ENCODE measurements at regions not wholly inside any gene's neighbourhood (a gene's known extent, or its start where the extent isn't known, plus 50 kb on each side); places are given as distances from the start of the nearest gene placed in this dataset.
A peak's percentile ranks its signal among the peaks of the same experiment; 100 is the strongest.

DNA sequence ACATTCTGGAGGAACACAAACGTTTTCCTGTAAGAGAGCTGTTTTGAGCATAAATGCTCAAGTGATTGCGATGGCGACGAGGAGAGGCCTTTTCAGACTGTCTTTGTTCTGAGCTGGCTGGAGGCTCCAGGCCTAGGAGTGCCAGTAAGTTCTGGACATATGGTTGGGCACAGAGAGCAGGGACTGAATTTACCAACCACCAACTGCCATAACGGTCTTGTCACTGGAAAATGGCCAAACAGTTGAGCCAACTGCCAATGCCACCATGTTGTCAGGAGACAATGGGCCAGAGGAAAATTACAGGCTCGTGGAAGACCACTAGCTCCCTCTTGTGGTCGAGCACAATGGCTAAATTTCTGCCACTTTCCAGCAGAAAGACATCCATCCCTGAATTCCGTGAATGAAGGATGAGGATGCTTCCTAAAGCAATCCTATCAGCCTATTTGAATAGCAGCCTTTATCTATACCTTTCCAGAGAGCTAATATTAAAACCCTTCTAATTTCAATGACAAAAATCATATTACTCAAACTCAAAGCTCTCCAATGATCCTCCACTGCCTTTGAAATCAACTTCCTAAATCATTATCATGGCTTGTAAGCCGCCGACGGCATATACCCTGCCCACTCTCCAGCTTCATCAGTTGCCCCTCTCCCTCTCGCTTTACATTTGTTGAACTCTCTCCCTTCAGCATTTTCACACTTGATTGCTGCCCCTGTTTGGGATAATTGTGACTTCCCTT, 66.9 kb upstream of the GLIS3 start:
- TF ChIP-seq POLR2A (IDR thresholded peaks at IDR 0.05) (no peak), EP300 (IDR thresholded peaks at IDR 0.05) (no peak), POLR2AphosphoS5 (IDR thresholded peaks at IDR 0.05) (no peak)
- TF ChIP-seq, protein P1, sequence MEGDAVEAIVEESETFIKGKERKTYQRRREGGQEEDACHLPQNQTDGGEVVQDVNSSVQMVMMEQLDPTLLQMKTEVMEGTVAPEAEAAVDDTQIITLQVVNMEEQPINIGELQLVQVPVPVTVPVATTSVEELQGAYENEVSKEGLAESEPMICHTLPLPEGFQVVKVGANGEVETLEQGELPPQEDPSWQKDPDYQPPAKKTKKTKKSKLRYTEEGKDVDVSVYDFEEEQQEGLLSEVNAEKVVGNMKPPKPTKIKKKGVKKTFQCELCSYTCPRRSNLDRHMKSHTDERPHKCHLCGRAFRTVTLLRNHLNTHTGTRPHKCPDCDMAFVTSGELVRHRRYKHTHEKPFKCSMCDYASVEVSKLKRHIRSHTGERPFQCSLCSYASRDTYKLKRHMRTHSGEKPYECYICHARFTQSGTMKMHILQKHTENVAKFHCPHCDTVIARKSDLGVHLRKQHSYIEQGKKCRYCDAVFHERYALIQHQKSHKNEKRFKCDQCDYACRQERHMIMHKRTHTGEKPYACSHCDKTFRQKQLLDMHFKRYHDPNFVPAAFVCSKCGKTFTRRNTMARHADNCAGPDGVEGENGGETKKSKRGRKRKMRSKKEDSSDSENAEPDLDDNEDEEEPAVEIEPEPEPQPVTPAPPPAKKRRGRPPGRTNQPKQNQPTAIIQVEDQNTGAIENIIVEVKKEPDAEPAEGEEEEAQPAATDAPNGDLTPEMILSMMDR (IDR thresholded peaks at IDR 0.05), result peak; percentile 38 to 67 (median 42)

Measured in gastroesophageal sphincter (tissue), 3 donors.